NCI-H2029 treated with DMSO at 0.1 percent for 48 hours (cell line): ENCODE measurements at regions not wholly inside any gene's neighbourhood (a gene's known extent, or its start where the extent isn't known, plus 50 kb on each side); places are given as distances from the start of the nearest gene placed in this dataset.
"Not testable (repeated sequence)": the region's sequence is repeated elsewhere in the genome, so short reads cannot be mapped to it uniquely, and the experiment has no call there.

ENCODE experiments used
- DNase-seq: peaks from one replicate; lab custom pipeline; 2025; lab: John Stamatoyannopoulos, UW

- not testable (repeated sequence) for DNase-seq
These were observed 145.6 kb upstream of the LMCD1 start for GRCh38 chr3:8356066-8356465.

- no peak for DNase-seq
These were observed 143.8 kb upstream of the LMCD1 start for GRCh38 chr3:8357859-8358258.

GRCh38 chr3:8359133-8359532 lies 142.5 kb upstream of the LMCD1 start:
- DNase-seq, result no peak

- no peak for DNase-seq
These were observed 138.4 kb upstream of the LMCD1 start for GRCh38 chr3:8363200-8363599.

- no peak for DNase-seq
These were observed 136.1 kb upstream of the LMCD1 start for GRCh38 chr3:8365541-8365940.

GRCh38 chr3:8366219-8366810 lies 135.3 kb upstream of the LMCD1 start:
- no peak for DNase-seq

GRCh38 chr3:8368598-8368997 lies 133.0 kb upstream of the LMCD1 start:
- no peak for DNase-seq

- DNase-seq, result no peak
These were observed 132.0 kb upstream of the LMCD1 start for GRCh38 chr3:8369638-8370037.

GRCh38 chr3:8371085-8371551 lies 130.5 kb upstream of the LMCD1 start:
- DNase-seq, result peak; percentile 86

GRCh38 chr3:8371960-8372463 lies 129.6 kb upstream of the LMCD1 start:
- DNase-seq, result no peak

GRCh38 chr3:8380904-8381704 lies 120.5 kb upstream of the LMCD1 start:
- no peak for DNase-seq

GRCh38 chr3:8385848-8386620 lies 115.6 kb upstream of the LMCD1 start:
- DNase-seq, result no peak

- no peak for DNase-seq
These were observed 114.1 kb upstream of the LMCD1 start for GRCh38 chr3:8387571-8387970.

- DNase-seq, result no peak
These were observed 101.9 kb upstream of the LMCD1 start for GRCh38 chr3:8399686-8400085.

GRCh38 chr3:8400911-8401310 lies 100.7 kb upstream of the LMCD1 start:
- DNase-seq, result no peak

GRCh38 chr3:8403996-8404395 lies 97.6 kb upstream of the LMCD1 start:
- DNase-seq, result no peak

GRCh38 chr3:8405144-8405543 lies 96.5 kb upstream of the LMCD1 start:
- DNase-seq, result no peak

- no peak for DNase-seq
These were observed 95.1 kb upstream of the LMCD1 start for GRCh38 chr3:8406479-8406878.

- no peak for DNase-seq
These were observed 88.2 kb upstream of the LMCD1 start for GRCh38 chr3:8413337-8413926.

- no peak for DNase-seq
These were observed 84.7 kb upstream of the LMCD1 start for GRCh38 chr3:8416965-8417364.

GRCh38 chr3:8420612-8421011 lies 81.0 kb upstream of the LMCD1 start:
- no peak for DNase-seq

GRCh38 chr3:8421267-8421666 lies 80.4 kb upstream of the LMCD1 start:
- no peak for DNase-seq
